Vagina (tissue), 2 donors: ENCODE measurements at regions not wholly inside any gene's neighbourhood (a gene's known extent, or its start where the extent isn't known, plus 50 kb on each side); places are given as distances from the start of the nearest gene placed in this dataset.

Experiments
- DNase-seq, 2 donors: peaks; one replicate each; pipeline ENCODE4 v3.0.0-alpha.2; 2017; ENCODE audit errors: extremely low spot score in 2 of 2
- H3K27ac ChIP-seq: fragments of 200-600 bp; sonication (generic); one replicate; pipeline ENCODE4 v1.5.1; 2019
- H3K27me3 ChIP-seq: fragments of 200-600 bp; sonication (generic); one replicate; pipeline ENCODE4 v1.5.1; 2019
- H3K36me3 ChIP-seq, 2 donors: fragments of 200-600 bp; sonication (generic); one replicate each; pipeline ENCODE4 v1.5.1; 2017 to 2019
- H3K4me1 ChIP-seq: fragments of 200-600 bp; sonication (generic); one replicate; pipeline ENCODE4 v1.5.1; 2019
- H3K4me3 ChIP-seq, 2 donors: fragments of 200-600 bp; sonication (generic); 1 replicate in 1 of 2; 2 replicates in 1 of 2; pipeline ENCODE4 v1.5.1; 2016 to 2019
- H3K9me3 ChIP-seq: fragments of 200-600 bp; sonication (generic); one replicate; pipeline ENCODE4 v1.5.1; 2019
- POLR2A ChIP-seq, 2 donors: fragments of 450-650 bp; IDR thresholded peaks; one replicate each; pipeline ENCODE4 v1.6.1; 2017; ENCODE audit warnings: antibody characterized with exemption in 2 of 2, mild to moderate bottlenecking in 2 of 2, moderate library complexity in 2 of 2
- POLR2AphosphoS5 ChIP-seq, 2 donors: sonication (generic); formaldehyde crosslinking; IDR thresholded peaks; one replicate each; pipeline ENCODE4 v1.9.0; 2017; ENCODE audit warnings: antibody characterized with exemption in 2 of 2, mild to moderate bottlenecking in 2 of 2, low read depth in 1 of 2; ENCODE audit not compliant: insufficient read depth in 1 of 2
- intact Hi-C: fragments of 100-400 bp; cut with DNase I; formaldehyde crosslinking; loops from one replicate; pipeline ENCODE4 v1.15.1; 2023
- TF ChIP-seq, protein P1 (sequence below), 3 experiments: fragments of 450-650 bp in 2 of 3; fragments of 200-600 bp in 1 of 3; sonication (generic) in 1 of 3; IDR thresholded peaks; one replicate each; pipeline ENCODE4 v1.5.1; 2017 to 2019; ENCODE audit warnings: antibody characterized with exemption in 3 of 3, mild to moderate bottlenecking in 2 of 3, moderate library complexity in 2 of 3

DNA sequence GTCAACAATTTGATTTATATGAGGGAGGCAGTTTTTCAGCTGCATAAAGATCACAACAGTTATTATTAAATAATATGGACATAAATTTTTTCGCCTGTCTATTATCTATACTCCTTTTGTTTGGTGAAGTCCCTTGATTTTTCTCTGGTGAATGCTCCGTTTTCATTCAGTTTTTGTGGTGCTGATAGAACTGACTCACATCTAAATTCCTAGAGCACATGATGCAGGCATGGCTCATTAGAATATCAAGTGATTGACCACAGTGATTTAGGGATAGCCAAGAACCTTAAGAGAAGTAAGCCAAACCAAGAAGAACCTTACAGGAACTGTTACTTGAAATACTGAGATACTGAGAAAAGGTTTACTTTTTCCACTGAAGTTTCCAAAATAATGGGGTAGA, 208.9 kb downstream of the PRR20E start:
- no peaks in the 10 kb centered on the region for H3K9me3 ChIP-seq
- intact Hi-C loops, result no loop called here
- no peak overlapping the region for H3K27ac ChIP-seq
- H3K4me1 ChIP-seq, result no peaks in the 10 kb centered on the region
- TF ChIP-seq POLR2A (IDR thresholded peaks at IDR 0.05), result no peak
- TF ChIP-seq, protein P1, sequence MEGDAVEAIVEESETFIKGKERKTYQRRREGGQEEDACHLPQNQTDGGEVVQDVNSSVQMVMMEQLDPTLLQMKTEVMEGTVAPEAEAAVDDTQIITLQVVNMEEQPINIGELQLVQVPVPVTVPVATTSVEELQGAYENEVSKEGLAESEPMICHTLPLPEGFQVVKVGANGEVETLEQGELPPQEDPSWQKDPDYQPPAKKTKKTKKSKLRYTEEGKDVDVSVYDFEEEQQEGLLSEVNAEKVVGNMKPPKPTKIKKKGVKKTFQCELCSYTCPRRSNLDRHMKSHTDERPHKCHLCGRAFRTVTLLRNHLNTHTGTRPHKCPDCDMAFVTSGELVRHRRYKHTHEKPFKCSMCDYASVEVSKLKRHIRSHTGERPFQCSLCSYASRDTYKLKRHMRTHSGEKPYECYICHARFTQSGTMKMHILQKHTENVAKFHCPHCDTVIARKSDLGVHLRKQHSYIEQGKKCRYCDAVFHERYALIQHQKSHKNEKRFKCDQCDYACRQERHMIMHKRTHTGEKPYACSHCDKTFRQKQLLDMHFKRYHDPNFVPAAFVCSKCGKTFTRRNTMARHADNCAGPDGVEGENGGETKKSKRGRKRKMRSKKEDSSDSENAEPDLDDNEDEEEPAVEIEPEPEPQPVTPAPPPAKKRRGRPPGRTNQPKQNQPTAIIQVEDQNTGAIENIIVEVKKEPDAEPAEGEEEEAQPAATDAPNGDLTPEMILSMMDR (IDR thresholded peaks at IDR 0.05), result no peak
- TF ChIP-seq POLR2AphosphoS5 (IDR thresholded peaks at IDR 0.05; ENCODE audit: insufficient read depth in 1 of 2, low read depth in 1 of 2), result no peak
- DNase-seq, result no peak
- no peaks in the 10 kb centered on the region for H3K36me3 ChIP-seq
- H3K27me3 ChIP-seq, result no peaks in the 10 kb centered on the region
- no peak overlapping the region for H3K4me3 ChIP-seq

DNA sequence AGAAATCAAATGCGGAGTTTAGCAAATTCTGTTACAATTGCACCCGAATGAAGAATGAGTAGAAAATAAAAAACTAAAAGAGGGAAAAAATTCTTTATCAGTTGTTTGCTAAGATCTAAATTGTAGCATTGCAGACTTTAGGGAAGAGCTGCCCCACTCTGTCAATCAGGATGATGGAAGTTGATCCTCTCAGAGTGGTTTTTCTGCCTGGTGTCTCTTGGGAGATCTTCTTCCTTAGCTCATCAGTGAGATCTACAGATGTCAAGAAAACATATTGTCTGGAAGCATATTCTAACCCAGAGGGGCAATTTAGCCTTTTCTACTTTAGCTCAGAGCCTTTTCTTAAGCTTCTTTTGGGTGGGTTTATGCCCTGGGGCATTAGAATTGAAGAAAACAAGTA, 223.2 kb upstream of the PCDH17 start:
- Histone ChIP-seq H3K27ac (no peak overlapping the region), H3K27me3 (no peaks in the 10 kb centered on the region), H3K36me3 (no peaks in the 10 kb centered on the region), H3K4me1 (no peaks in the 10 kb centered on the region), H3K4me3 (no peak overlapping the region), H3K9me3 (no peaks in the 10 kb centered on the region)
- intact Hi-C loops, result no loop called here
- TF ChIP-seq POLR2AphosphoS5 (IDR thresholded peaks at IDR 0.05; ENCODE audit: insufficient read depth in 1 of 2, low read depth in 1 of 2) (no peak), POLR2A (IDR thresholded peaks at IDR 0.05) (no peak)
- TF ChIP-seq, protein P1 (IDR thresholded peaks at IDR 0.05), result no peak
- DNase-seq, result no peak

DNA sequence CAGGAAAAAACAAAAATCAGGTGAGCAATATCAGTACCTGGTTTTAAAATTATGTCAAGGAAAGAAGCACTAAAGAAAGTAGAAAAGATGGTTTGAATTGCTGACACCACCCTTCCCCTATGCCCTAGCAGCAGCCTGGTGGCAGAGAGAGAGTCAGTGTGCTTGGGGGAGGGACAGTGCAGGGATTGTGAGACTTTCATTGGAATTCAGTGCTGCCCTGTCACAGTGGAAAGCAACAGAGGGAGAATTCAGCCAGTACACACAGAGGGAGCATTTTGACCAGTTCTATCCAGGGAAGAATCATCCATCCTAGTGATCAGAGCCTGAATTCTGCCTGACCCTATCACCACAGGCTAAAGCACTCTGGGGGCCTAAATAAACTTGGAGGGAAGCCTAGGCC, 222.4 kb upstream of the PCDH17 start:
- no peak for DNase-seq
- no peak overlapping the region for H3K4me3 ChIP-seq
- no peaks in the 10 kb centered on the region for H3K27me3 ChIP-seq
- H3K9me3 ChIP-seq, result no peaks in the 10 kb centered on the region
- no peak for TF ChIP-seq POLR2A (IDR thresholded peaks at IDR 0.05)
- no peak for TF ChIP-seq POLR2AphosphoS5 (IDR thresholded peaks at IDR 0.05; ENCODE audit: insufficient read depth in 1 of 2, low read depth in 1 of 2)
- TF ChIP-seq, protein P1 (IDR thresholded peaks at IDR 0.05), result no peak
- no peaks in the 10 kb centered on the region for H3K36me3 ChIP-seq
- intact Hi-C loops, result no loop called here
- no peak overlapping the region for H3K27ac ChIP-seq
- H3K4me1 ChIP-seq, result no peaks in the 10 kb centered on the region

DNA sequence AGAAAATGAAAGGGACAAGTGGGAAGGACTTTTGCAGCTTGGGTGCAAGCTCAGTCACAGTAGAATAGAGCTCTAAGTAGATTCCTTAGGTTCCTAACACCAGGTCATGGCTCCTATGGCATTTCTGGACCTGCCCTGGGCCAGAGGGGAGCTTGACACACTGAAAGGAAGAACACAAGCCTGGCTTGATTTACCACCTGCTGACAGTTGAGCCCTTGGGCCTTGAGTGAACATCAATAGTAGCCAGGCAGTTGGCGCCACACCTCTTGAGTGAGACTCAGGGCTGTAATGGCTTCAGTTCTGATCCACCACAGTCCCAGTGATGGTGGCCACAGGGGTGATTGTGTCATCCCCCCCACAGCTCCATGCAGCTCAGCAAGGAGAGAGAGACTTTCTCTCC, 221.9 kb upstream of the PCDH17 start:
- H3K27ac ChIP-seq, result no peak overlapping the region
- intact Hi-C loops, result no loop called here
- H3K4me3 ChIP-seq, result no peak overlapping the region
- no peaks in the 10 kb centered on the region for H3K36me3 ChIP-seq
- DNase-seq, result no peak
- TF ChIP-seq POLR2AphosphoS5 (IDR thresholded peaks at IDR 0.05; ENCODE audit: insufficient read depth in 1 of 2, low read depth in 1 of 2) (no peak), POLR2A (IDR thresholded peaks at IDR 0.05) (no peak)
- TF ChIP-seq, protein P1 (IDR thresholded peaks at IDR 0.05), result no peak
- no peaks in the 10 kb centered on the region for H3K4me1 ChIP-seq
- no peaks in the 10 kb centered on the region for H3K27me3 ChIP-seq
- H3K9me3 ChIP-seq, result no peaks in the 10 kb centered on the region

DNA sequence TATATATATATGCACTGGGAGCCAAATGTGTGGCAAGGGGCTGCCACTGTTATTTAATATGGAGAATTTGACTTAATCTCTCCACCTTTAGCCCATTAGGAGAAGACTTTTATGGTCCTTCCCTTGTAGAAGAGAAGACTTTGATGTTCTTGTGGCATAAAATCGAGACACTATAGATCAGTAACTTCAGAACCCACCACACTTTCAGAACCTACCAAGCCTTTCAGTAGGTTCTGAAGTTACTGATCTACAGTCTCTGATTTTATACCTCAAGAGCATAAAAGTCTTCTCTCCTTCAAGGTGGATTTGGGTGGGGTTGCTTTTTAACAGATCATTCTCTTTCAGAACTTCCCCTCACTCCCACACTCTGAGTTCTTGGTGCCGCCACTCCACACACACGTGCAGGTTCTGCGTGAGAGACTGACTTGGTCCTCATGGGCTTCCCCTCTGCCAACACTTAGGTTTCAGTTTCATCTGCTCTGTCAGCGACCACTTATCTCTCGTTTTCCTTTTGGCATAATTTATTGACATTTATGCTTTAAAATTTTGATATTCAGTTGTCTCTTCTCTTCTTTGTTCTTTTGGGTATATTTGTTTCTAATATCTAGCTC, 213.4 kb upstream of the PCDH17 start:
- intact Hi-C loops, result no loop called here
- Histone ChIP-seq H3K27me3 (no peaks in the 10 kb centered on the region), H3K9me3 (no peaks in the 10 kb centered on the region), H3K27ac (no peak overlapping the region), H3K4me3 (no peak overlapping the region), H3K4me1 (no peaks in the 10 kb centered on the region), H3K36me3 (no peaks in the 10 kb centered on the region)
- no peak for DNase-seq
- TF ChIP-seq POLR2AphosphoS5 (IDR thresholded peaks at IDR 0.05; ENCODE audit: insufficient read depth in 1 of 2, low read depth in 1 of 2) (no peak), POLR2A (IDR thresholded peaks at IDR 0.05) (no peak)
- TF ChIP-seq, protein P1 (IDR thresholded peaks at IDR 0.05), result no peak
